Adrenal gland (tissue), 9 donors: ENCODE measurements at regions not wholly inside any gene's neighbourhood (a gene's known extent, or its start where the extent isn't known, plus 50 kb on each side); places are given as distances from the start of the nearest gene placed in this dataset.

ENCODE experiments used
- DNase-seq, 7 donors: peaks; one replicate each; pipeline ENCODE4 v3.0.0-alpha.2; 2019 to 2020
- H3K27ac ChIP-seq, 5 donors: fragments of 200-600 bp; sonication (generic) in 4 of 5; 1 replicate in 3 of 5; 2 replicates in 2 of 5; pipeline versions ENCODE4 v1.5.1 to v1.8.0; 2016 to 2020; ENCODE audit warnings: mild to moderate bottlenecking in 1 of 5
- H3K27me3 ChIP-seq: fragments of 200-600 bp; 2 replicates; pipeline ENCODE4 v1.8.0; 2021
- H3K36me3 ChIP-seq, 2 donors: fragments of 200-600 bp; replicated peaks in 1 of 2; 1 replicate in 1 of 2; 2 replicates in 1 of 2; pipeline versions ENCODE4 v1.5.1 to v1.8.0; 2018 to 2022
- H3K4me1 ChIP-seq, 2 donors: fragments of 200-600 bp; replicated peaks in 1 of 2; 1 replicate in 1 of 2; 2 replicates in 1 of 2; pipeline versions ENCODE4 v1.5.1 to v1.8.0; 2018 to 2021
- H3K4me3 ChIP-seq, 4 donors: fragments of 200-600 bp; sonication (generic) in 3 of 4; one replicate each; pipeline ENCODE4 v1.5.1; 2016 to 2018
- H3K9me3 ChIP-seq, 3 donors: fragments of 200-600 bp; sonication (generic) in 1 of 3; replicated peaks in 1 of 3; 1 replicate in 2 of 3; 2 replicates in 1 of 3; pipeline versions ENCODE4 v1.5.1 to v1.8.0; 2016 to 2021
- CTCF ChIP-seq, 6 experiments: fragments of 450-650 bp in 4 of 6; fragments of 200-600 bp in 2 of 6; sonication (generic) in 1 of 6; IDR thresholded peaks; 1 replicate in 5 of 6; 2 replicates in 1 of 6; pipeline versions ENCODE4 v1.5.1 to v1.8.0; 2016 to 2021; ENCODE audit warnings: antibody characterized with exemption in 6 of 6, mild to moderate bottlenecking in 2 of 6, moderate library complexity in 1 of 6
- POLR2A ChIP-seq, 2 donors: fragments of 450-650 bp; IDR thresholded peaks; one replicate each; pipeline ENCODE4 v1.6.1; 2017; ENCODE audit warnings: antibody characterized with exemption in 2 of 2, mild to moderate bottlenecking in 2 of 2, moderate library complexity in 1 of 2
- WGBS, 4 donors: extraction: QIAGEN DNeasy Blood & Tissue Kit in 2 of 4; methylation state at CpG; one replicate each; pipeline versions ENCODE4 v1.1.5 to v1.1.7; 2013 to 2017; 5-methylcytosine and 5-hydroxymethylcytosine counted together
- intact Hi-C, 2 donors: fragments of 100-400 bp; cut with DNase I; formaldehyde crosslinking; loops; one replicate each; pipeline versions ENCODE4 v1.14.1 to v1.15.0; 2022 to 2023
- donor health status: healthy with polysubstance abuse.
- donor health status: Bipolar disorder and iron deficiency.
- donor health status: DM: yes; HTN: yes; CAD: no.
- donor health status: DM: no; HTN: no; CAD: no.
- donor health status: DM: no; HTN: no; CAD: no.

- H3K27me3 ChIP-seq, result no peaks in the 10 kb centered on the region
- TF ChIP-seq POLR2A (IDR thresholded peaks at IDR 0.05), result no peak
- H3K27ac ChIP-seq, result no peak overlapping the region
- peaks cover 8 to 16% of the 10 kb centered on the region in 2 donors for H3K4me1 ChIP-seq
- 63 to 70% (median 68%) methylated on average over 2 of the region's 2 CpGs for WGBS, 4 donors
- no peak overlapping the region for H3K4me3 ChIP-seq
- no peak for DNase-seq
- no peaks in the 10 kb centered on the region for H3K36me3 ChIP-seq
- no peaks in the 10 kb centered on the region for H3K9me3 ChIP-seq
- intact Hi-C loops, result no loop called here
These were observed 544.4 kb upstream of the TNP1 start for GRCh38 chr2:217404236-217404760.

- TF ChIP-seq CTCF (IDR thresholded peaks at IDR 0.05) (no peak), POLR2A (IDR thresholded peaks at IDR 0.05) (no peak)
These were observed 543.0 kb upstream of the TNP1 start for GRCh38 chr2:217402761-217403383.

GRCh38 chr2:217402144-217402543 lies 542.3 kb upstream of the TNP1 start:
- Histone ChIP-seq H3K4me3 (no peak overlapping the region), H3K4me1 (peaks cover 8 to 16% of the 10 kb centered on the region in 2 donors), H3K27ac (peak overlapping the region in 3 of 5 donors; percentile 6 to 53 (median 6)), H3K36me3 (no peaks in the 10 kb centered on the region), H3K9me3 (no peaks in the 10 kb centered on the region), H3K27me3 (no peaks in the 10 kb centered on the region)
- no peak for DNase-seq
- TF ChIP-seq POLR2A (IDR thresholded peaks at IDR 0.05) (no peak), CTCF (IDR thresholded peaks at IDR 0.05) (no peak)
- 90 to 97% (median 94%) methylated on average over 3 of the region's 3 CpGs for WGBS, 4 donors
- intact Hi-C loops, result no loop called here

More at GRCh38 chr2:217402761-217403383, 543.0 kb upstream of the TNP1 start:
- H3K27me3 ChIP-seq, result no peaks in the 10 kb centered on the region
- intact Hi-C loops, result no loop called here
- H3K36me3 ChIP-seq, result no peaks in the 10 kb centered on the region
- peaks cover 8 to 16% of the 10 kb centered on the region in 2 donors for H3K4me1 ChIP-seq
- H3K9me3 ChIP-seq, result no peaks in the 10 kb centered on the region
- peak overlapping the region in 3 of 5 donors; percentile 6 to 53 (median 6) for H3K27ac ChIP-seq
- DNase-seq, result peak; percentile 33 to 80 (median 43)
- H3K4me3 ChIP-seq, result no peak overlapping the region
- 16 to 24% (median 22%) methylated on average over 6 of the region's 6 CpGs for WGBS, 4 donors

GRCh38 chr2:217399291-217399690 lies 539.4 kb upstream of the TNP1 start:
- H3K36me3 ChIP-seq, result no peaks in the 10 kb centered on the region
- intact Hi-C loops, result no loop called here
- H3K4me1 ChIP-seq, result peaks cover 8 to 17% of the 10 kb centered on the region in 2 donors
- no peak overlapping the region for H3K27ac ChIP-seq
- no peak overlapping the region for H3K4me3 ChIP-seq
- H3K27me3 ChIP-seq, result no peaks in the 10 kb centered on the region
- 84 to 90% (median 88%) methylated on average over 5 of the region's 5 CpGs for WGBS, 4 donors
- TF ChIP-seq POLR2A (IDR thresholded peaks at IDR 0.05) (no peak), CTCF (IDR thresholded peaks at IDR 0.05) (no peak)
- DNase-seq, result no peak
- no peaks in the 10 kb centered on the region for H3K9me3 ChIP-seq

GRCh38 chr2:217398860-217399259 lies 539.0 kb upstream of the TNP1 start:
- WGBS, 4 donors, result 62 to 80% (median 67%) methylated on average over 9 of the region's 9 CpGs
- Histone ChIP-seq H3K4me3 (no peak overlapping the region), H3K27me3 (no peaks in the 10 kb centered on the region), H3K27ac (no peak overlapping the region), H3K36me3 (no peaks in the 10 kb centered on the region), H3K9me3 (no peaks in the 10 kb centered on the region), H3K4me1 (peaks cover 8 to 21% of the 10 kb centered on the region in 2 donors)
- peak in 1 of 7 donors; percentile 27 for DNase-seq
- TF ChIP-seq POLR2A (IDR thresholded peaks at IDR 0.05) (no peak), CTCF (IDR thresholded peaks at IDR 0.05) (no peak)
- intact Hi-C loops, result no loop called here
